ENCODE measurements at regions not wholly inside any gene's neighbourhood (a gene's known extent, or its start where the extent isn't known, plus 50 kb on each side); places are given as distances from the start of the nearest gene placed in this dataset.

GRCh38 chr14:40523123-40523522 lies 1083.6 kb upstream of the LRFN5 start:
- H3K27me3 ChIP-seq (ENCODE audit: control insufficient read depth in 1 of 2, insufficient read depth in 2 of 2, low read length in 2 of 2) = no peaks in the 10 kb centered on the region

GRCh38 chr14:40494483-40494882 lies 1062.2 kb upstream of the FBXO33 start:
- no TSS peak for BruUV-seq (replicated peaks)
- TF ChIP-seq HDAC6 (IDR thresholded peaks at IDR 0.05; ENCODE audit: low read depth, low read length) (no peak), FOXC1 (CRISPR knock-in tag; IDR thresholded peaks at IDR 0.05; ENCODE audit: borderline replicate concordance) (no peak), DPF2 (CRISPR knock-in tag; IDR thresholded peaks at IDR 0.05; ENCODE audit: borderline replicate concordance, low read depth) (no peak), ATM (IDR thresholded peaks at IDR 0.05; ENCODE audit: borderline replicate concordance) (no peak), ZFP91 (CRISPR knock-in tag; IDR thresholded peaks at IDR 0.05; ENCODE audit: borderline replicate concordance) (no peak)
- H3K4me1 ChIP-seq (ENCODE audit: insufficient read depth, low read length) = no peaks in the 10 kb centered on the region

More at GRCh38 chr14:40523123-40523522, 1083.6 kb upstream of the LRFN5 start:
- no TSS peak for BruUV-seq (replicated peaks)
- no peak for DNase-seq (ENCODE audit: low spot score)
- Histone ChIP-seq H3K9me3 (ENCODE audit: low read length) (peaks cover 75% of the 10 kb centered on the region), H3K36me3 (replicated peaks in 1 of 2; ENCODE audit: control insufficient read depth in 1 of 2, insufficient read depth in 2 of 2, low read length in 2 of 2) (no peaks in the 10 kb centered on the region), H3K27ac (ENCODE audit: extremely low read length, insufficient read depth, low read length) (no peak overlapping the region), H3K79me2 (ENCODE audit: insufficient read depth, low read length) (no peaks in the 10 kb centered on the region), H3K4me1 (ENCODE audit: insufficient read depth, low read length) (no peaks in the 10 kb centered on the region), H3K4me3 (replicated peaks in 1 of 3; ENCODE audit: insufficient read depth in 1 of 3, low read depth in 2 of 3, low read length in 3 of 3) (no peak overlapping the region), H2AFZ (ENCODE audit: low read length) (no peak overlapping the region), H3K9ac (ENCODE audit: insufficient read depth, low read depth, low read length) (no peak overlapping the region), H3K4me2 (ENCODE audit: low read depth, low read length) (no peak overlapping the region), H4K20me1 (ENCODE audit: insufficient read depth, low read length) (no peaks in the 10 kb centered on the region)
- no peak for FAIRE-seq
- peak in 1 of 2 experiments; percentile 15; a peak in 1 of 4 replicates for TF ChIP-seq MAFK (conservative IDR thresholded peaks at IDR 0.05 in 1 of 2, IDR thresholded peaks at IDR 0.05 in 1 of 2; ENCODE audit: low read length in 2 of 2)
- TF ChIP-seq SMAD1 (CRISPR knock-in tag; IDR thresholded peaks at IDR 0.05; ENCODE audit: borderline replicate concordance, low read depth) = no peak
- intact Hi-C loops (cut with micrococcal nuclease; ENCODE audit: unreplicated experiment) (no loop called here), in situ Hi-C loops (cut with HindIII; ENCODE audit: extremely low pct_ligation_motif_present, low pct_unique_long_range_greater_than_20kb) (no loop called here)
- ATAC-seq = no peak
- ChIA-PET POLR2A (no interaction called here), CTCF (ENCODE audit: low intra/inter-chr PET ratio, low total read pairs) (no interaction called here)

More at GRCh38 chr14:40494483-40494882, 1062.2 kb upstream of the FBXO33 start:
- H3K36me3 ChIP-seq (replicated peaks in 1 of 2; ENCODE audit: control insufficient read depth in 1 of 2, insufficient read depth in 2 of 2, low read length in 2 of 2) = no peaks in the 10 kb centered on the region
- no peak overlapping the region for H3K4me2 ChIP-seq (ENCODE audit: low read depth, low read length)
- H3K79me2 ChIP-seq (ENCODE audit: insufficient read depth, low read length) = no peaks in the 10 kb centered on the region
- no peaks in the 10 kb centered on the region for H3K27me3 ChIP-seq (ENCODE audit: control insufficient read depth in 1 of 2, insufficient read depth in 2 of 2, low read length in 2 of 2)
- no peak overlapping the region for H2AFZ ChIP-seq (ENCODE audit: low read length)
- no peak overlapping the region for H3K4me3 ChIP-seq (replicated peaks in 1 of 3; ENCODE audit: insufficient read depth in 1 of 3, low read depth in 2 of 3, low read length in 3 of 3)
- H3K27ac ChIP-seq (ENCODE audit: extremely low read length, insufficient read depth, low read length) = no peak overlapping the region
- no peaks in the 10 kb centered on the region for H4K20me1 ChIP-seq (ENCODE audit: insufficient read depth, low read length)
- CTCF ChIA-PET (ENCODE audit: low intra/inter-chr PET ratio, low total read pairs) = no interaction called here
- DNase-seq (ENCODE audit: low spot score) (no peak), ATAC-seq (peak; percentile 45; the same call in 1 of the 3 replicates), FAIRE-seq (no peak)
- H3K9ac ChIP-seq (ENCODE audit: insufficient read depth, low read depth, low read length) = no peak overlapping the region
- POLR2A ChIA-PET = no interaction called here
- in situ Hi-C loops (cut with HindIII; ENCODE audit: extremely low pct_ligation_motif_present, low pct_unique_long_range_greater_than_20kb) (no loop called here), intact Hi-C loops (cut with micrococcal nuclease; ENCODE audit: unreplicated experiment) (no loop called here)
- peaks cover 69% of the 10 kb centered on the region for H3K9me3 ChIP-seq (ENCODE audit: low read length)
- WGBS (ENCODE audit: low lambda C conversion rate) = under 1% methylated on average over 3 of the region's 3 CpGs

All from HepG2 (cell line).